ENCODE measurements at regions not wholly inside any gene's neighbourhood (a gene's known extent, or its start where the extent isn't known, plus 50 kb on each side); places are given as distances from the start of the nearest gene placed in this dataset.
A peak's percentile ranks its signal among the peaks of the same experiment; 100 is the strongest.

DNA sequence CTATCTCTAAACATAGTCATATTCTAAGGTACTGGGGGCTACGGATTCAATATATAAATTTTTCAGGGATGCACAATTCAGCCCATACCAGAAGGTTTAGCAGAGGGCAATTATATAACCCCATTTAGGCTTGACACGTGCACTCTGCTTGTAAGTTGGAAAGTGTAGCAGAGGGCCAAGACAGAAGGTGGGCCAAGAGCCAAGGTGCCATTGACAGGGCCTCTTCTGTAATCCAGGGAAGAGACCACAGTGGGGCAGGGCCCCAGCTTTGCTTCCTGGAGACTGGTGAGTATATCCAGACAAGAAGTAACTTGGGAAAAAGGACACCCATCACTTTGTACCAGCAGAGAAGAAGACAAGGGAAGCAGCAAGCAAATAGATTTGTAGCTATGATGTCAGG is 672.4 kb upstream of the MARCKS start:
- Histone ChIP-seq H3K4me3 (no peak overlapping the region), H3K4me1 (ENCODE audit: low read depth) (no peaks in the 10 kb centered on the region), H3K27me3 (no peaks in the 10 kb centered on the region), H3K36me3 (no peaks in the 10 kb centered on the region), H3K9me3 (ENCODE audit: low read depth) (no peaks in the 10 kb centered on the region), H3K27ac (no peak overlapping the region)
- peak in 1 of 2 donors; percentile 39 for DNase-seq (ENCODE audit: low read depth in 1 of 2, low spot score in 1 of 2)
- TF ChIP-seq, protein P1, sequence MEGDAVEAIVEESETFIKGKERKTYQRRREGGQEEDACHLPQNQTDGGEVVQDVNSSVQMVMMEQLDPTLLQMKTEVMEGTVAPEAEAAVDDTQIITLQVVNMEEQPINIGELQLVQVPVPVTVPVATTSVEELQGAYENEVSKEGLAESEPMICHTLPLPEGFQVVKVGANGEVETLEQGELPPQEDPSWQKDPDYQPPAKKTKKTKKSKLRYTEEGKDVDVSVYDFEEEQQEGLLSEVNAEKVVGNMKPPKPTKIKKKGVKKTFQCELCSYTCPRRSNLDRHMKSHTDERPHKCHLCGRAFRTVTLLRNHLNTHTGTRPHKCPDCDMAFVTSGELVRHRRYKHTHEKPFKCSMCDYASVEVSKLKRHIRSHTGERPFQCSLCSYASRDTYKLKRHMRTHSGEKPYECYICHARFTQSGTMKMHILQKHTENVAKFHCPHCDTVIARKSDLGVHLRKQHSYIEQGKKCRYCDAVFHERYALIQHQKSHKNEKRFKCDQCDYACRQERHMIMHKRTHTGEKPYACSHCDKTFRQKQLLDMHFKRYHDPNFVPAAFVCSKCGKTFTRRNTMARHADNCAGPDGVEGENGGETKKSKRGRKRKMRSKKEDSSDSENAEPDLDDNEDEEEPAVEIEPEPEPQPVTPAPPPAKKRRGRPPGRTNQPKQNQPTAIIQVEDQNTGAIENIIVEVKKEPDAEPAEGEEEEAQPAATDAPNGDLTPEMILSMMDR (IDR thresholded peaks at IDR 0.05; ENCODE audit: low read depth, low read length), result no peak

DNA sequence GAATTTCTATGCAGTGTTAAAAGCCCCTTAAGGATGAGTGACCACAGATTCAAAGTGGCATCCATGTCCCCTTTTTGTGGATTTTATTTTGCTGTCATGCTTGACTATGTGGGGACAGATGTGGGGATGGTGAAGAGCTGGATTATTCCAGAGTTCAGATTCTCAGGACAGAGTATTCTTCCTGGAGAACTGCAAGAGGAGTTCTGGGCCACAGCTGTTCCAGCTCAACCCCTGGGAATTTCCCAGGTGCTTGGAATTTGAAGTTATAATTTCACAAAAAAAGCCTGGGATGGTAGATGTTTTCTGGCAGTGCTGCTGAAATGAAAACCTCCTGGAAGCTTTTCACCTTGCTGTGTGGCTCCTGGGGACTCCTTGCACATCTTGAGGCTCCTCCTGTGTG is 671.8 kb upstream of the MARCKS start:
- DNase-seq (ENCODE audit: low read depth in 1 of 2, low spot score in 1 of 2), result peak in 1 of 2 donors; percentile 6
- TF ChIP-seq, protein P1 (IDR thresholded peaks at IDR 0.05; ENCODE audit: low read depth, low read length), result no peak
- no peaks in the 10 kb centered on the region for H3K27me3 ChIP-seq
- no peak overlapping the region for H3K4me3 ChIP-seq
- no peaks in the 10 kb centered on the region for H3K36me3 ChIP-seq
- no peaks in the 10 kb centered on the region for H3K4me1 ChIP-seq (ENCODE audit: low read depth)
- no peak overlapping the region for H3K27ac ChIP-seq
- no peaks in the 10 kb centered on the region for H3K9me3 ChIP-seq (ENCODE audit: low read depth)

DNA sequence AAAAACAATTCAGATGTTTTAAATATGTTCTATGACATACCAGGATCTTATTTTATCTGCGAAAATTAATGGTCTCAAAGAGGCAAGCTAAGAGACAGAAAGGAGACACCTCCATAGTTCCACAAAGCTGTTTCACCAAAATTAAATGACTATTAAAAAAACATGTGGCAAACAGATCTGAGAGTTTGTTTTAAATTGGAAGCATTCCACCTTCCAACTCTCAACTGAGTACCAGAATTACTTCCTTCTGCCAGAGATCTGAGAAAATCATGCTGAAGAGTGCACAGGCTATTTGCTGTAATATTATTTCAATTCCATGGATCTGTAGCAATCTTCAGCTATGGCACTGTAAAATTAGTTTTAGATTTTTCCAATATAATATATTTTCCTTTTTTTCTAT is 669.5 kb upstream of the MARCKS start:
- TF ChIP-seq, protein P1 (IDR thresholded peaks at IDR 0.05; ENCODE audit: low read depth, low read length), result no peak
- Histone ChIP-seq H3K4me1 (ENCODE audit: low read depth) (no peaks in the 10 kb centered on the region), H3K36me3 (no peaks in the 10 kb centered on the region), H3K27ac (no peak overlapping the region), H3K27me3 (no peaks in the 10 kb centered on the region), H3K9me3 (ENCODE audit: low read depth) (no peaks in the 10 kb centered on the region), H3K4me3 (no peak overlapping the region)
- no peak for DNase-seq (ENCODE audit: low read depth in 1 of 2, low spot score in 1 of 2)

DNA sequence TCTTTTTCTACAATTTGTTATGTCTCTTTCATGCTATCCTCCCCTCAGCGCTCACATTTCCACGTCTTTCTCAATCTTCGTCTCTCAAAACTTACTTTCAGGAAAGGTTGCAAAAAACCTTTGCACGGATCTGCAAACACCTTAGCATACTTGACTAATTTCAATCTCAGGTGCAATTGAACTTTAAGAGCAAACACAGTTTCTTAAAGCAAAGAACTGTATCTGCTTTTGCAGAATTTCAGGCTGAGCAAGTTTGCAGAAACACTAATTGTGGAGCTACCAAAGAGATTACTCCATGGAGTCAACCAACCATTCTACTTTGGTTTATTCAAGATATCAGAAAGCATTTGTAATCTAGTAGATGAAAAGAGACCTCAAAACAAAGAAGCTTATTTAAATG is 668.2 kb upstream of the MARCKS start:
- Histone ChIP-seq H3K4me1 (ENCODE audit: low read depth) (no peaks in the 10 kb centered on the region), H3K27ac (no peak overlapping the region), H3K9me3 (ENCODE audit: low read depth) (no peaks in the 10 kb centered on the region), H3K4me3 (no peak overlapping the region), H3K27me3 (no peaks in the 10 kb centered on the region), H3K36me3 (no peaks in the 10 kb centered on the region)
- TF ChIP-seq, protein P1 (IDR thresholded peaks at IDR 0.05; ENCODE audit: low read depth, low read length), result no peak
- DNase-seq (ENCODE audit: low read depth in 1 of 2, low spot score in 1 of 2), result no peak

DNA sequence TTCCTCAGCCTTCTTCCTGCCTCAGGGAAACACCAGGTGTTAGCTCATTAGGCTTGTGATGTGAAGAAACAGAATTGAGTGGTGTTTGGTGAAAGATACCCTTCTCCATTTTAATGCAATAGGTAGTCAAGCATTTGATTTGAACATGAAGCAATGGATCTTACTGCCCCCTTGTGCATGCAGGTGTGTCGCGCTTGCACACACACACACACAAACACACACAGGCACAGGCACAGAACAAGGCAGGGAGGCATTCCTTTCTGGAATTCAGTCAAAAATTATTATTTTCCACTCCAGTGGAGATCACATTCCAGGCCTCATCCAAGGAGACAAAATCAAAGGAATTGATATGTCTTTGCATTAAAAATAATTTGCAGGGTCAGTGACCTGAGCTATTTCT is 667.0 kb upstream of the MARCKS start:
- Histone ChIP-seq H3K4me3 (no peak overlapping the region), H3K4me1 (ENCODE audit: low read depth) (no peaks in the 10 kb centered on the region), H3K36me3 (no peaks in the 10 kb centered on the region), H3K9me3 (ENCODE audit: low read depth) (no peaks in the 10 kb centered on the region), H3K27ac (no peak overlapping the region), H3K27me3 (no peaks in the 10 kb centered on the region)
- DNase-seq (ENCODE audit: low read depth in 1 of 2, low spot score in 1 of 2), result peak in 1 of 2 donors; percentile 25
- TF ChIP-seq, protein P1 (IDR thresholded peaks at IDR 0.05; ENCODE audit: low read depth, low read length), result peak; percentile 22

DNA sequence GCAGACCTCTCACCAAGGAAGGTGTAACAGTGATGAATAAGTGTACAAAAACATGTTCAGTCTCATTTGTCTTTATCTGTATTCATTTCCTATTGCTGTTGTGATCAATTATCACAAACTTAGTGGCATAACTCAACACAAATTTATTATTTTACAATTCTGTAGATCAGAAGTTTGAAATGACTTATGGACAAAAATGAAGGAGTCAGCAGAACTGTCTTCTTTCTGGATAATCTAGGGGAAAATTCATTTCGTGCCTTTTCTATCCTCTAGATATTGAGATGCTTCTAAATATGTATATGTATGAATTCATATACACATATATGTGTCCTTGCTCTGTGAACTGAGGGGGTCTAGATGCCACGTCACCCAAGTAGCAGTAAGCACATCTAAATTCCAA is 663.1 kb upstream of the MARCKS start:
- no peak overlapping the region for H3K4me3 ChIP-seq

More for the DNA sequence above, 663.1 kb upstream of the MARCKS start:
- TF ChIP-seq, protein P1 (IDR thresholded peaks at IDR 0.05; ENCODE audit: low read depth, low read length), result no peak
- no peak for DNase-seq (ENCODE audit: low read depth in 1 of 2, low spot score in 1 of 2)
- no peaks in the 10 kb centered on the region for H3K36me3 ChIP-seq
- no peaks in the 10 kb centered on the region for H3K9me3 ChIP-seq (ENCODE audit: low read depth)
- no peak overlapping the region for H3K27ac ChIP-seq
- H3K27me3 ChIP-seq, result no peaks in the 10 kb centered on the region
- H3K4me1 ChIP-seq (ENCODE audit: low read depth), result no peaks in the 10 kb centered on the region
